ENCODE measurements at regions not wholly inside any gene's neighbourhood (a gene's known extent, or its start where the extent isn't known, plus 50 kb on each side); places are given as distances from the start of the nearest gene placed in this dataset.

GRCh38 chr1:60564916-60565750 is 491.6 kb upstream of the C1orf87 start:
- Histone ChIP-seq H3K56ac (replicated peaks; ENCODE audit: insufficient read length, low read depth, low read length) (no peak overlapping the region), H4K91ac (replicated peaks; ENCODE audit: insufficient read length, low read length) (no peak overlapping the region), H3K4me1 (replicated peaks in 1 of 4; ENCODE audit: control insufficient read depth in 3 of 4, insufficient read depth in 4 of 4, low read length in 3 of 4) (no peaks in the 10 kb centered on the region), H2BK12ac (ENCODE audit: low read depth, low read length) (no peak overlapping the region), H4K8ac (ENCODE audit: extremely low read depth, insufficient read depth, low read length) (no peak overlapping the region), H3K9ac (replicated peaks in 1 of 4; ENCODE audit: extremely low read depth in 1 of 4, low read depth in 3 of 4, low read length in 3 of 4) (peak overlapping the region in 1 of 4 experiments; percentile 34; a peak in 1 of 7 replicates), H3K79me2 (ENCODE audit: control insufficient read depth in 1 of 2, insufficient read depth in 2 of 2, low read length in 2 of 2) (no peaks in the 10 kb centered on the region), H3K79me1 (ENCODE audit: low read depth, low read length) (no peaks in the 10 kb centered on the region), H2BK15ac (ENCODE audit: low read length) (no peak overlapping the region), H2BK120ac (replicated peaks; ENCODE audit: low read depth, low read length) (no peak overlapping the region), H2AFZ (ENCODE audit: low read length) (peak overlapping the region; percentile 28; the same call in 1 of the 2 replicates), H3K27ac (ENCODE audit: low read depth, low read length) (no peak overlapping the region), H2AK5ac (ENCODE audit: low read depth, low read length) (no peak overlapping the region), H3K4me2 (ENCODE audit: insufficient read depth in 1 of 2, low read depth in 2 of 2, low read length in 2 of 2) (no peak overlapping the region), H3K4ac (replicated peaks; ENCODE audit: insufficient read length, low read depth, low read length) (no peak overlapping the region), H3K14ac (ENCODE audit: insufficient read length) (no peak overlapping the region), H3K23ac (ENCODE audit: insufficient read length) (no peak overlapping the region), H2BK20ac (ENCODE audit: low read length) (no peak overlapping the region), H3K18ac (ENCODE audit: extremely low read depth, low read length) (no peak overlapping the region), H3K9me3 (ENCODE audit: insufficient read depth in 2 of 2, low read depth in 1 of 2, low read length in 1 of 2) (no peaks in the 10 kb centered on the region), H4K20me1 (replicated peaks in 1 of 2; ENCODE audit: control insufficient read depth in 1 of 2, insufficient read depth in 2 of 2, low read length in 2 of 2) (no peaks in the 10 kb centered on the region), H3K36me3 (ENCODE audit: control insufficient read depth in 2 of 4, insufficient read depth in 4 of 4, low read length in 3 of 4) (no peaks in the 10 kb centered on the region), H3K23me2 (ENCODE audit: low read depth, low read length) (no peaks in the 10 kb centered on the region), H3K4me3 (ENCODE audit: extremely low read depth in 1 of 4, insufficient read depth in 2 of 4, low read depth in 3 of 4, low read length in 4 of 4) (no peak overlapping the region), H2BK5ac (ENCODE audit: low read depth, low read length) (no peak overlapping the region), H3K27me3 (replicated peaks in 1 of 4; ENCODE audit: control insufficient read depth in 3 of 4, extremely low read depth in 1 of 4, insufficient read depth in 3 of 4, low read length in 3 of 4) (no peaks in the 10 kb centered on the region), H4K5ac (ENCODE audit: insufficient read length, low read depth, low read length) (no peak overlapping the region)
- ChIA-PET CTCF (ENCODE audit: partially characterized antibody) (interaction anchor here (0.6 to 2.1 kb wide), 8 partner anchors 34 to 1042 kb away, joined by 3 to 14 read pairs (median 3); no protein-coding TSS in a partner anchor), POLR2A (ENCODE audit: partially characterized antibody) (no interaction called here)
- TF ChIP-seq SIX5 (IDR thresholded peaks at IDR 0.05; ENCODE audit: low read depth, low read length) (no peak), RAD21 (IDR thresholded peaks at IDR 0.05 in 1 of 2, conservative IDR thresholded peaks at IDR 0.05 in 1 of 2; ENCODE audit: low read depth in 2 of 2, low read length in 2 of 2) (peak; percentile 48)
- 88% methylated on average over 2 of the region's 2 CpGs; no CpG with 5 or more reads in 1 of the 2 experiments for WGBS, 2 experiments (ENCODE audit: extremely low coverage in 1 of 2, insufficient coverage in 1 of 2, insufficient read length in 1 of 2, insufficient replicate concordance in 2 of 2, low coverage in 1 of 2, low lambda C conversion rate in 2 of 2, missing lambda C conversion rate in 1 of 2)
- FAIRE-seq (no peak), DNase-seq (ENCODE audit: low read depth in 1 of 2, low spot score in 2 of 2) (no peak)
